ENCODE measurements at regions not wholly inside any gene's neighbourhood (a gene's known extent, or its start where the extent isn't known, plus 50 kb on each side); places are given as distances from the start of the nearest gene placed in this dataset.

DNA sequence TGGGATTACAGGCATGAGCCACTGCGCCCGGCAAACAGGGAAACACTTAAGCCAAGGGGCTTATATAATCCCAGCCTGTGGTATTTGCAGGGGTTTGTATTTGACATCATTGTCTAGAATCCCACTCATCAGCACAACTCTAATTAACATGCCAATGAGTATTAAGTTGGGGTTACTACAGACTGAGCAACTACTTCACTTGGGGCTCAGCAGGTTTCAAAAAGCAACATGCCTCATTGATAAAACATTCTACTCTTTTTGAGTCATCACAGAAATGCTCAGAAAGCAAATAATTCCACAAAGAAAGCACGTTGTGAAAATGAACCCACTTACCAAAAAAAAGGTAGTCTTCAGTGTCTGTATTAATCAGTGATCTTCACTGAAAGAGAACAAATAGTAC is 236.9 kb upstream of the CELF2 start:
- H3K27ac ChIP-seq (ENCODE audit: control insufficient read depth, insufficient read depth): no peak overlapping the region
- BruUV-seq (replicated peaks): no TSS peak
- no peaks in the 10 kb centered on the region for H3K4me1 ChIP-seq (ENCODE audit: control insufficient read depth, insufficient read depth, low read length)
- H4K20me1 ChIP-seq (ENCODE audit: control insufficient read depth, insufficient read depth): no peaks in the 10 kb centered on the region
- no peak for ATAC-seq
- ChIA-PET CTCF (no interaction called here), SMC1A (ENCODE audit: uncharacterized antibody, unreplicated experiment) (no interaction called here), POLR2A (no interaction called here), RAD21 (ENCODE audit: unreplicated experiment) (no interaction called here)
- H3K27me3 ChIP-seq (replicated peaks in 1 of 2; ENCODE audit: control insufficient read depth in 2 of 2, insufficient read depth in 2 of 2, low read length in 1 of 2): no peaks in the 10 kb centered on the region
- 0% methylated on average over 3 of the region's 3 CpGs for WGBS (ENCODE audit: insufficient coverage, insufficient replicate concordance, low lambda C conversion rate, missing lambda C conversion rate)
- DNase-seq (ENCODE audit: low read depth, low spot score): no peak
- FAIRE-seq: no peak
- H3K4me3 ChIP-seq: no peak overlapping the region
- no peak overlapping the region for H2AFZ ChIP-seq (ENCODE audit: control insufficient read depth, low read depth, low read length)
- H3K9me3 ChIP-seq (replicated peaks; ENCODE audit: control insufficient read depth, insufficient read depth, low read length): no peaks in the 10 kb centered on the region
- H3K4me2 ChIP-seq (ENCODE audit: control insufficient read depth, insufficient read depth): no peak overlapping the region
- TF ChIP-seq, protein P1, sequence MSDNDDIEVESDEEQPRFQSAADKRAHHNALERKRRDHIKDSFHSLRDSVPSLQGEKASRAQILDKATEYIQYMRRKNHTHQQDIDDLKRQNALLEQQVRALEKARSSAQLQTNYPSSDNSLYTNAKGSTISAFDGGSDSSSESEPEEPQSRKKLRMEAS (IDR thresholded peaks at IDR 0.05; ENCODE audit: low read depth, low read length): no peak
- TF ChIP-seq POLR2AphosphoS5 (IDR thresholded peaks at IDR 0.05; ENCODE audit: low read length) (no peak), ZNF274 (IDR thresholded peaks at IDR 0.05; ENCODE audit: insufficient read depth, insufficient read length) (no peak), ZNF207 (IDR thresholded peaks at IDR 0.05; ENCODE audit: borderline replicate concordance) (no peak), ATF7 (IDR thresholded peaks at IDR 0.05; ENCODE audit: low read depth) (no peak), TCF7 (IDR thresholded peaks at IDR 0.05; ENCODE audit: borderline replicate concordance) (no peak), STAT3 (IDR thresholded peaks at IDR 0.05; ENCODE audit: low read depth, low read length) (no peak), EZH2 (IDR thresholded peaks at IDR 0.05; ENCODE audit: borderline replicate concordance, control insufficient read depth, low read depth, low read length) (no peak), RCOR1 (conservative IDR thresholded peaks at IDR 0.05; ENCODE audit: low read depth, low read length) (no peak), BACH1 (IDR thresholded peaks at IDR 0.05; ENCODE audit: borderline replicate concordance) (no peak), KDM1A (IDR thresholded peaks at IDR 0.05; ENCODE audit: borderline replicate concordance) (no peak)
- TF ChIP-seq, protein P2, sequence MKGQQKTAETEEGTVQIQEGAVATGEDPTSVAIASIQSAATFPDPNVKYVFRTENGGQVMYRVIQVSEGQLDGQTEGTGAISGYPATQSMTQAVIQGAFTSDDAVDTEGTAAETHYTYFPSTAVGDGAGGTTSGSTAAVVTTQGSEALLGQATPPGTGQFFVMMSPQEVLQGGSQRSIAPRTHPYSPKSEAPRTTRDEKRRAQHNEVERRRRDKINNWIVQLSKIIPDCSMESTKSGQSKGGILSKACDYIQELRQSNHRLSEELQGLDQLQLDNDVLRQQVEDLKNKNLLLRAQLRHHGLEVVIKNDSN (IDR thresholded peaks at IDR 0.05; ENCODE audit: borderline replicate concordance, extremely low read length, insufficient read depth, low read depth, low read length): no peak
- no peaks in the 10 kb centered on the region for H3K79me2 ChIP-seq (ENCODE audit: control insufficient read depth, insufficient read depth, low read length)
- intact Hi-C loops (cut with micrococcal nuclease; ENCODE audit: unreplicated experiment) (no loop called here), in situ Hi-C loops (cut with MboI) (no loop called here)
- H3K36me3 ChIP-seq (ENCODE audit: control insufficient read depth in 2 of 2, insufficient read depth in 2 of 2, low read length in 1 of 2): no peaks in the 10 kb centered on the region
- no peak overlapping the region for H3K9ac ChIP-seq (ENCODE audit: control insufficient read depth, insufficient read depth, low read length)
